ENCODE measurements at regions not wholly inside any gene's neighbourhood (a gene's known extent, or its start where the extent isn't known, plus 50 kb on each side); places are given as distances from the start of the nearest gene placed in this dataset.

DNA sequence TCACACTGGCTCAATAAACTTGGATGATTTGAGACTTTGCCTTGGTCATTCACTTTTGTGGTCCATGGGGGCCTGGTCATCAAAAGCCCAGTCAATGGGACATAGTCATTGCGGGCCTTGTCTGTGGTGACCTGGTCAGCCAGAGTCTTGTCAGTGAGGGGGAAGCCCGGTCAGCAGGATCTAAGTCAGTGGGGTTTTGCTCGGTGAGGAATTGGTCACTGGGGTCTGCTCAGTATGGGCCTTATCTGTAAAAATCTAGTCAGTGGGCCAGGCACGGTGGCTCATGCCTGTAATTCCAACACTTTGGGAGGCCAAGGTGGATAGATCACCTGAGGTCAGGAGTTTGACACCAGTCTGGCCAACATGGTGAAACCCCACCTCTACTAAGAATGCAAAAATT is 63.7 kb upstream of the TPM4 start:
- TF ChIP-seq, protein P1, sequence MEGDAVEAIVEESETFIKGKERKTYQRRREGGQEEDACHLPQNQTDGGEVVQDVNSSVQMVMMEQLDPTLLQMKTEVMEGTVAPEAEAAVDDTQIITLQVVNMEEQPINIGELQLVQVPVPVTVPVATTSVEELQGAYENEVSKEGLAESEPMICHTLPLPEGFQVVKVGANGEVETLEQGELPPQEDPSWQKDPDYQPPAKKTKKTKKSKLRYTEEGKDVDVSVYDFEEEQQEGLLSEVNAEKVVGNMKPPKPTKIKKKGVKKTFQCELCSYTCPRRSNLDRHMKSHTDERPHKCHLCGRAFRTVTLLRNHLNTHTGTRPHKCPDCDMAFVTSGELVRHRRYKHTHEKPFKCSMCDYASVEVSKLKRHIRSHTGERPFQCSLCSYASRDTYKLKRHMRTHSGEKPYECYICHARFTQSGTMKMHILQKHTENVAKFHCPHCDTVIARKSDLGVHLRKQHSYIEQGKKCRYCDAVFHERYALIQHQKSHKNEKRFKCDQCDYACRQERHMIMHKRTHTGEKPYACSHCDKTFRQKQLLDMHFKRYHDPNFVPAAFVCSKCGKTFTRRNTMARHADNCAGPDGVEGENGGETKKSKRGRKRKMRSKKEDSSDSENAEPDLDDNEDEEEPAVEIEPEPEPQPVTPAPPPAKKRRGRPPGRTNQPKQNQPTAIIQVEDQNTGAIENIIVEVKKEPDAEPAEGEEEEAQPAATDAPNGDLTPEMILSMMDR (IDR thresholded peaks at IDR 0.05; ENCODE audit: low read depth, low read length): no peak
- no peaks in the 10 kb centered on the region for H3K27me3 ChIP-seq (ENCODE audit: insufficient read depth, low read depth, severe bottlenecking)
- peaks cover 2% of the 10 kb centered on the region for H3K9me3 ChIP-seq (ENCODE audit: severe bottlenecking)
- H3K27ac ChIP-seq: no peak overlapping the region
- no peak for DNase-seq
- H3K4me3 ChIP-seq (ENCODE audit: low read depth, low read length): no peak overlapping the region
- no peaks in the 10 kb centered on the region for H3K36me3 ChIP-seq

DNA sequence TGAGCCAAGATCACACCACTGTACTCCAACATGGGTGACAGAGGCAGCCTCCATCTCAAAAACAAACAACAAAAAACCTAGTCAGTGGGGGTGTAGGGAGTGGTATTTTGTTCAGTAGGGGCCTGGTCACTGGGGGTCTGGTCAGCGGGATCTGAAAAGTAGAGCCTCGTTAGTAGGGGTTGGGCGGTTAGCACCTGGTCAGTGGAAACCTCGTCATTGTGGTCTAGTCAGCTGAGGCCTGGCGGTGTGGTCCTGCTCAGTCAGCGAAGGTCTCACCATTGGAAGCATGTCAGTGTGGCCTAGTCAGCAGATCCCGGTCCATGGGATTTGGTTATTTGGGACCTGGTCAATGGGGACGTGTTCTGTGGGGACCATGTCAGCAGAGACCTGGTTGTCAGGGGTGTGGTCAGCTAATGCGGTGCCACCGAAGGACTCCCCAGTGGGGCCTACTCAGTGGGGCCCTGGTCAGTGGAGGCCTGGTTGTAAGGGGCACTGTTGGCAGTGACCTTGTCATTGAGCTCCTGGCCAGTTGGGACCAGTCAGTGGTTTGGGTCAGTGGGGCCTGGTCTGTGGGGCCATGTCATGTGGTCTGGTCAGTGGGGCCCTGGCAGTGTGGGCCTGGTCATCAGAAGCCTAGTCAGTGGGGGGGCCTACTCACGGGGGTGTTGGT is 63.0 kb upstream of the TPM4 start:
- peaks cover 2% of the 10 kb centered on the region for H3K9me3 ChIP-seq (ENCODE audit: severe bottlenecking)
- no peak overlapping the region for H3K4me3 ChIP-seq (ENCODE audit: low read depth, low read length)
- TF ChIP-seq, protein P1 (IDR thresholded peaks at IDR 0.05; ENCODE audit: low read depth, low read length): no peak

DNA sequence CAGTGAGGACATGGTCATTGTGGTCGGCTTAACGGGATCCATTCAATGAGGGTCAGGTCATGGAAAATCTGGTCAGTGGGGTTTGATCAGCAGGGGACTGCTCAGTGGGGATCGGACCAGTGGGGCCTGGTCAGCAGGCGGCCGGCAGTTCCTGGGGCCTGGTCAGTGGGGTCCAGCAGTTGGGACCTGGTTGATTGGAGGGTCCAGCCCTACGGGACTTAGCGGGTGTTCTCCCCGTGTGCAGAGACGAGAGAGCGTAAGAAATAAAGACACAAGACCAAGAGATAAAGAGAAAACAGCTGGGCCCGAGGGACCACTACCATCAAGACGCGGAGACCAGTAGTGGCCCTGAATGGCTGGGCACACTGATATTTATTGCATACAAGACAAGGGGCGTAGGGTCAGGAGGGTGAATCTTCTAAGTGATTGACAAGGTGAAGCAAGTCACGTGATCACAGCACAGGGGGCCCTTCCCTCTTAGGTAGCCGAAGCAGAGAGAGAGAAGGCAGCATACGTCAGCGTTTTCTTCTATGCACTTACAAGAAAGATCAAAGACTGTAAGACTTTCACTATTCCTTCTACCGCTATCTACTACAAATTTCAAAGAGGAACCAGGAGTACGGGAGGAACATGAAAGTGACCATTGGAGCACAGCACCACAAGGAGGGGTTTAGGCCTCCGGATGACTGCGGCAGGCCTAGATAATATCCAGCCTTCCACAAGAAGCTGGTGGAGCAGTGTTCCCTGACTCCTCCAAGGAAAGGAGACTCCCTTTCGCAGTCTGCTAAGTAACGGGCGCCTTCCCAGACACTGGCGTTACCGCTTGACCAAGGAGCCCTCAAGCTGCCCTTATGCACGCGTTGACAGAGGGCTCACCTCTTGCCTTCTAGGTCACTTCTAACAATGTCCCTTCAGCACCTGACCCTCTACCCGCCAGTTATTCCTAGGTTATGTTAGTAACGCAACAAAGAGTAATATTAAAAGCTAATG is 62.1 kb upstream of the TPM4 start:
- DNase-seq: no peak
- Histone ChIP-seq H3K36me3 (no peaks in the 10 kb centered on the region), H3K27me3 (ENCODE audit: insufficient read depth, low read depth, severe bottlenecking) (no peaks in the 10 kb centered on the region), H3K9me3 (ENCODE audit: severe bottlenecking) (peaks cover 2% of the 10 kb centered on the region), H3K27ac (no peak overlapping the region), H3K4me3 (ENCODE audit: low read depth, low read length) (no peak overlapping the region)
- TF ChIP-seq, protein P1 (IDR thresholded peaks at IDR 0.05; ENCODE audit: low read depth, low read length): no peak

More for the DNA sequence above, 63.0 kb upstream of the TPM4 start:
- no peaks in the 10 kb centered on the region for H3K27me3 ChIP-seq (ENCODE audit: insufficient read depth, low read depth, severe bottlenecking)
- no peak overlapping the region for H3K27ac ChIP-seq
- no peak for DNase-seq
- no peaks in the 10 kb centered on the region for H3K36me3 ChIP-seq

DNA sequence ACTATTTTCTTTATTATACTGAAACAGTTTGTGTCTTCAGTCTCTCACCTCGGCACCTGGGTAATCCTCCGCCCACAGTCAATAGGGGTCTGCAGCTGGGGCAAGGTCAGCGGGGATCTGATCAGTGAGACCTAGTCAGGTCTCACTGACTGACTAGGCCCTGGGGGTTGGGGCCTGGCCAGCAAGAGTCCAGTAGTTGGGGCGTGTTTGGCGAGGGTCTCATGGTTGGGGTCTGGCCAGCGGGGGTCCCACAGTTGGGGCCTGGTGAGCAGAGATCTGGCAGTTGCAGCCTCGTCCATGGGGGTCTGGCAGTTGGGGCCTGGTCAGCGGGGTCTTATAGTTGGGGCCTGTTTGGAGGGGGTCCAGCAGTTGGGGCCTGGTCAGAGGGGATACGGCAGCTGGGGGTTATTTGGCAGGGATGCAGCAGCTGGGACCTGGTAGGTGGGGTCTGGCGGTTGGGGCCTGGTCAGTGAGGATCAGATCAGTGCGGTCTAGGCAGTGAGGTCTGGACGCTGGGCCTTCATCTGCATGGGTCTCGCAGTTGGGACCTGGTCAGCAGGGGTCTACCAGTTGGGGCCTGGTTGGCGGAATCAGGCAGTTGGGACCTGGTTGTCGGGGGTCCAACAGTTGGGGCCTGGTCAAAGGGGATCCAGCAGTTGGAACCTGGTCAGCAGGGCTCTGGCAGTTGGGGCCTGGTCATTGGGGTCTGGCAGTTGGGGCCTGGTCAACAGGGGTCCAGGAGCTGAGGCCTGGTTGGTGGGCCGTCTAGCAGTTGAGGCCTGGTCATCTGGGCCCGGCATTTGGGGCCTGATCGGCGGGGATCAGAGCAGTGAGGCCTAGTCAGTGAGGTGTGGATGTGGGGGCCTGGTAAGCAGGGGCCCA is 61.1 kb upstream of the TPM4 start:
- Histone ChIP-seq H3K27ac (no peak overlapping the region), H3K36me3 (no peaks in the 10 kb centered on the region), H3K9me3 (ENCODE audit: severe bottlenecking) (peaks cover 2% of the 10 kb centered on the region), H3K27me3 (ENCODE audit: insufficient read depth, low read depth, severe bottlenecking) (no peaks in the 10 kb centered on the region), H3K4me3 (ENCODE audit: low read depth, low read length) (no peak overlapping the region)
- TF ChIP-seq, protein P1 (IDR thresholded peaks at IDR 0.05; ENCODE audit: low read depth, low read length): no peak
- no peak for DNase-seq

DNA sequence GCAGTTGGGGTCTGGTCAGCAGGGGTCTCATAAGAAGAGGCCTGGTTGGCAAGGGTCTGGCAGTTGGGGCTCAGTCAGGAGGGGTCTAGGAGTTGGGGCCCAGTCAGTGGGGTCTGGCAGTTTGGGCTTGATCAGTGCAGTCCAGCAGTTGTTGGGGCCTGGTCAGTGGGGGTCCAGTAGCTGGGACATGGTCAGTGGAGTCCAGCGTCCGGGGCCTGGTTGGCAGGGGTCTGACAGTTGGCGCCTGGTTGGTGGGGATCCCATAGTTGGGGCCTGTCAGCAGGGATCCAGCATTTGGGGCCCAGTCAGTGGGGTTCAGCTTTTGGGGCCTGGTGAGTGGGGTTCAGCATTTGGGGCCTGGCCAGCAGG is 60.5 kb upstream of the TPM4 start:
- Histone ChIP-seq H3K27me3 (ENCODE audit: insufficient read depth, low read depth, severe bottlenecking) (no peaks in the 10 kb centered on the region), H3K9me3 (ENCODE audit: severe bottlenecking) (peaks cover 2% of the 10 kb centered on the region), H3K36me3 (no peaks in the 10 kb centered on the region), H3K4me3 (ENCODE audit: low read depth, low read length) (no peak overlapping the region), H3K27ac (no peak overlapping the region)
- no peak for DNase-seq
- TF ChIP-seq, protein P1 (IDR thresholded peaks at IDR 0.05; ENCODE audit: low read depth, low read length): no peak
